HUES48 (cell line): ENCODE measurements at regions not wholly inside any gene's neighbourhood (a gene's known extent, or its start where the extent isn't known, plus 50 kb on each side); places are given as distances from the start of the nearest gene placed in this dataset.
"Not testable (repeated sequence)": the region's sequence is repeated elsewhere in the genome, so short reads cannot be mapped to it uniquely, and the experiment has no call there.

Source experiments
- H3K27ac ChIP-seq: one replicate; pipeline ENCODE4 v1.7.0; 2013; ENCODE audit warnings: low read depth, low read length, inconsistent platforms
- H3K27me3 ChIP-seq: 2 replicates; pipeline ENCODE4 v1.6.1; 2013; ENCODE audit warnings: mild to moderate bottlenecking, low read length; ENCODE audit not compliant: control insufficient read depth, insufficient read depth
- H3K36me3 ChIP-seq: 2 replicates; pipeline ENCODE4 v1.6.1; 2013; ENCODE audit warnings: low read length; ENCODE audit not compliant: control insufficient read depth, insufficient read depth
- H3K4me1 ChIP-seq: 2 replicates; pipeline ENCODE4 v1.6.1; 2013; ENCODE audit warnings: mild to moderate bottlenecking, low read length; ENCODE audit not compliant: control insufficient read depth, insufficient read depth
- H3K4me3 ChIP-seq: 2 replicates; pipeline ENCODE4 v1.5.1; 2013; ENCODE audit warnings: mild to moderate bottlenecking, low read depth, low read length
- H3K9ac ChIP-seq: 2 replicates; pipeline ENCODE4 v1.6.1; 2013; ENCODE audit warnings: mild to moderate bottlenecking, low read depth, low read length, moderate library complexity
- H3K9me3 ChIP-seq: 2 replicates; pipeline ENCODE4 v1.6.1; 2013; ENCODE audit warnings: low read length; ENCODE audit not compliant: control insufficient read depth, insufficient read depth

GRCh38 chr18:51248685-51249084 lies 51.2 kb upstream of the MEX3C start:
- Histone ChIP-seq H3K9ac (no peak overlapping the region), H3K27me3 (no peaks in the 10 kb centered on the region), H3K4me3 (no peak overlapping the region), H3K4me1 (0 out of 2 replicates have a peak, but pooled peaks cover 3% of the 10 kb centered on the region), H3K27ac (no peak overlapping the region), H3K36me3 (no peaks in the 10 kb centered on the region), H3K9me3 (no peaks in the 10 kb centered on the region)

DNA sequence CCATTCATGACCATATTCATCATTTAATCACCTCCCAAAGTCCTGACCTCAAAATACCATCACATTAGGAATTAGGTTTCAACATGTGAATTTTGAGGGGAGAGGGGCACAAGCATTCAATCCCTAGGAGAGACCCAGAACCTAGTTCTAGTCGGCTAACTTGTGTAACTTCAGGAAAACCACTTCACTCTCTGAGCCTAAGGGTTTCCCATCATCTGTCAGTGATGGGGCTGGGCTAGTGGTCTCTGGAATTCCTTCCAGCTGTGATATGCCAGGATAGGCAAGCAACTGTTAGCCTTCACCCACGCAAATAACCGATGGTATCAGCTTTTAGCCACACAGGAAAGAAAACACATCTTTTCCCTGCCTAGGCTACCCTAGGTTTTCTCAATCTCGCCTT lies 52.5 kb upstream of the MEX3C start:
- Histone ChIP-seq H3K9ac (no peak overlapping the region), H3K27ac (no peak overlapping the region), H3K4me1 (0 out of 2 replicates have a peak, but pooled peaks cover 3% of the 10 kb centered on the region), H3K4me3 (no peak overlapping the region), H3K9me3 (no peaks in the 10 kb centered on the region), H3K27me3 (no peaks in the 10 kb centered on the region), H3K36me3 (no peaks in the 10 kb centered on the region)

DNA sequence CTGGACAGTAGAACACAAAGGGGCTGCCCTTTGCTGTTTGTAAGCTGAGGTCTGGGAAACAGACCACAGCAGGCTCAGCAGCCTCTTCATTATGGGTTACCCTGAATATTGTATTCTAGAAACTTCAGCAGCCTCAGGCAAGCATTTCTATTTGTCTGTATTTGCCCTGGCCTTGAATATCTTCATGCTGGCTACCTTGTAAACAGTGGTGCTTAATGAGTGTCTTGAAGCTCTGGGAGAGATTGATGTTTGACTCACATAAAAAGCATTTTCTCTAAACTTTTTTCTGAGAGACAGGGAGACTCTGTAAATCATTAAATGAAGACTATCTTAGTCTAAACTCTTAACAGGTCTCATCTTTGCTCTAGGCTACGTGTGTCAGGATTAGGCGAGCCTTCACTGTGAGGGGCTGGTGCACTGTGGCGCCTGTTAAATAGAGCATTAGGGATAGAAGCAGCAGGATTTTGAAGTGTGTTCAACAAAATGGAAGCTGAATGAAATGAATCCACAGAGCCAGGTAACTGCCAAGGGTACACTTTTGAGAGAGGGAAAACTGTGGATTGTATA lies 53.1 kb upstream of the MEX3C start:
- H3K4me1 ChIP-seq, result 0 out of 2 replicates have a peak, but pooled peaks cover 3% of the 10 kb centered on the region

DNA sequence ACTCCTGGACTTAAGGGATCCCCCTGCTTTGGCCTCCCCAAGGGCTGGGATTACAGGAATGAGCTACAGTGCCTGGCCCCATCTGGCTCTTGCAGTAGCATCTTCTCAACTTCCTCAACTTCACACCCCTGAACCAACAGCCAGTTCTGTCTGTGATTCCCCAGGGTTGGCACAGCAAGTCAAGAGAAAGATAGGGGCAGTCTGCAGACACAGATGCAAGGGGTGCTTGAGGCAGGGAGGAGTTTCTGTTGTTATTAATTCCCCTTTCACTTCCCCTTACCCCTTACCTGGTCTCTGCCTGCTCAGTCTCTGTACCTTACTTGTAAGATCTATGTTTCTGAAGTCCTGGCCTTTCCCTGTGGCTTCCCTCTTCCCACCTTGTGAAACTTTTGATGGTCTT lies 54.1 kb upstream of the MEX3C start:
- no peaks in the 10 kb centered on the region for H3K27me3 ChIP-seq
- H3K9ac ChIP-seq, result no peak overlapping the region
- H3K4me3 ChIP-seq, result no peak overlapping the region
- H3K36me3 ChIP-seq, result no peaks in the 10 kb centered on the region
- H3K4me1 ChIP-seq, result 0 out of 2 replicates have a peak, but pooled peaks cover 3% of the 10 kb centered on the region
- H3K27ac ChIP-seq, result no peak overlapping the region
- no peaks in the 10 kb centered on the region for H3K9me3 ChIP-seq

More for the DNA sequence above, 53.1 kb upstream of the MEX3C start:
- H3K9ac ChIP-seq, result no peak overlapping the region
- no peaks in the 10 kb centered on the region for H3K27me3 ChIP-seq
- H3K27ac ChIP-seq, result peak overlapping the region; percentile 9
- no peaks in the 10 kb centered on the region for H3K36me3 ChIP-seq
- H3K4me3 ChIP-seq, result no peak overlapping the region
- no peaks in the 10 kb centered on the region for H3K9me3 ChIP-seq

DNA sequence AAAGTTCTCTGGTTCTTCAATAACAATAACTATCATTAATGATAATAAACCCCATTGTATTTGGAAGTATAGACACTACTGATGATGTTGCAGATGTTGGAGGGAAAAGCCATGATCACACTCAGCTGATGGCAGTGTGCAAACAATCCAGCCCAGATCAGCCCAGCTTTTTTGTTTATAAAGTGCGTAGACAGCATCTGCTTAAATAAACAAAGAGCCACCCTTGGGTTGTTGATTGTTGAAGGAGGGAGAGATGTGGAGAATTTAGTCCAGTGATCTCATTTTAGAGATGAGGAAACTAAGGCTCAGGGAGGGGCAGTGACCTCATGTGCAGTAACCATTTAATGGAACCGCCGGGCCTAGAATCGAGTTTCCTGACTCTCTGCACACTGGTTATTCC lies 56.0 kb upstream of the MEX3C start:
- no peaks in the 10 kb centered on the region for H3K36me3 ChIP-seq
- 0 out of 2 replicates have a peak, but pooled peaks cover 3% of the 10 kb centered on the region for H3K4me1 ChIP-seq
- no peak overlapping the region for H3K4me3 ChIP-seq
- H3K9me3 ChIP-seq, result no peaks in the 10 kb centered on the region
- no peaks in the 10 kb centered on the region for H3K27me3 ChIP-seq
- no peak overlapping the region for H3K27ac ChIP-seq
- H3K9ac ChIP-seq, result no peak overlapping the region

DNA sequence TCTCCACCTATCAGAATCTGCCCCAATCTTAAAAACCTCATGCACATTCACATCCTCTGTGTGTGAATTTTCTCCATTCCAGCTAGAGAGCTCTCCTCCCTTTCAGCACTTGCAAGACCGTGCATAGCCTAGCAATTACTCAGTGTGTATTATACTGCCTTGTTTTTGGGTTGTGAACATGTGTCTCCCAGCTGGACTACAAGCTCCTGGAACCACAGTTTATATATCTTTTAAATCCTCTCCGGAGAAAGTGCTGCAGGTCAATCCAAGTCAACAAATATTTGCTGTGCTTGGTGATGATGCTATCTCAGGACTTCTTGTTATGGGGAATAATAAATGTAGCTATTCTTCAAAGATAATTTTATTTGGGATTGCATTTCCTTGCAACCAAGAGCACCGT lies 58.2 kb upstream of the MEX3C start:
- Histone ChIP-seq H3K36me3 (no peaks in the 10 kb centered on the region), H3K9me3 (no peaks in the 10 kb centered on the region), H3K9ac (no peak overlapping the region), H3K27me3 (no peaks in the 10 kb centered on the region), H3K4me3 (no peak overlapping the region), H3K27ac (no peak overlapping the region), H3K4me1 (no peaks in the 10 kb centered on the region)

GRCh38 chr18:51257150-51257549 lies 59.7 kb upstream of the MEX3C start:
- H3K4me1 ChIP-seq, result no peaks in the 10 kb centered on the region
- no peak overlapping the region for H3K4me3 ChIP-seq
- no peak overlapping the region for H3K27ac ChIP-seq
- H3K9me3 ChIP-seq, result no peaks in the 10 kb centered on the region
- no peak overlapping the region for H3K9ac ChIP-seq
- H3K27me3 ChIP-seq, result no peaks in the 10 kb centered on the region
- H3K36me3 ChIP-seq, result no peaks in the 10 kb centered on the region

GRCh38 chr18:51260118-51260517 lies 62.6 kb upstream of the MEX3C start:
- H3K9ac ChIP-seq, result no peak overlapping the region
- no peak overlapping the region for H3K27ac ChIP-seq
- no peaks in the 10 kb centered on the region for H3K36me3 ChIP-seq
- H3K4me3 ChIP-seq, result no peak overlapping the region
- no peaks in the 10 kb centered on the region for H3K9me3 ChIP-seq
- no peaks in the 10 kb centered on the region for H3K27me3 ChIP-seq
- H3K4me1 ChIP-seq, result no peaks in the 10 kb centered on the region

DNA sequence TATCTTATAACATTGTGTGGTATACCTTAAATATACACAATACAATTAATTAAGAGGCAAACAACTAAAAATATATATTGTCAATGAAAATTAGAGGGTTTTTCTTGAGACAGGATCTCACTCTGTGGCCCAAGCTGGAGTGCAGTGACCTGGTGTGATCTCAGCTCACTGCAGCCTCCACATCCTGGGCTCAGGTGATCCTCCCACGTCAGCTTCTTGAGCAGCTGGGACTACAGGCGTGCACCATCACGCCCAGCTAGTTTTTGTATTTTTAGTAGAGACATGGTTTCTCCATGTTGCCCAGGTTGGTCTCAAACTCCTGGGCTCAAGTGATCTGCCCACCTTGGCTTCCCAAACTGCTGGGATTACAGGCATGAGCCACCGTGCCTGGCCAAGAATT lies 68.6 kb upstream of the MEX3C start:
- not testable (repeated sequence) for H3K36me3 ChIP-seq, H3K27me3 ChIP-seq, H3K27ac ChIP-seq, H3K4me1 ChIP-seq, H3K9ac ChIP-seq, H3K4me3 ChIP-seq, H3K9me3 ChIP-seq

DNA sequence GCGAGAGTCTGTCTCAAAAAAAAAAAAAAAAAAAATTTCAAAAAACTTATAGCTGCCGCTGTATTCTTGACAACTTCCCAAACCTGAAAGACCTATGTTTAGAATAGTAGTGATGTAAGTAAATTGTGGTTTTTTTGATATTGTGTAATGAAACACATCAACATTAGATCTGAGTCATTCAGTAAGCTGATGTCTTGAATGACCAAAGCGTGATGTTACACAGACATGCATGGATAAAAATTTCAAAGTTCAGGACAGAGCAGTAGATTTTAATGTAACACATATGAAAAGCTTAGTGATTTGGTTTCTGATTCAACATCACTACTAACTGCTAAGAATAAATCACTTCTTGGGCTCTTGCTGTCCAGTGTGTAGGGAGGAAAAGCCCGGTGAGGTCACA lies 69.3 kb upstream of the MEX3C start:
- no peak overlapping the region for H3K4me3 ChIP-seq
- no peaks in the 10 kb centered on the region for H3K36me3 ChIP-seq
- H3K27me3 ChIP-seq, result no peaks in the 10 kb centered on the region
- H3K9me3 ChIP-seq, result no peaks in the 10 kb centered on the region
- H3K9ac ChIP-seq, result no peak overlapping the region
- H3K27ac ChIP-seq, result no peak overlapping the region
- no peaks in the 10 kb centered on the region for H3K4me1 ChIP-seq

- Histone ChIP-seq H3K27me3 (no peaks in the 10 kb centered on the region), H3K9me3 (no peaks in the 10 kb centered on the region), H3K36me3 (no peaks in the 10 kb centered on the region), H3K27ac (no peak overlapping the region), H3K4me3 (no peak overlapping the region), H3K9ac (no peak overlapping the region), H3K4me1 (peaks cover 28% of the 10 kb centered on the region)
These were observed 76.0 kb upstream of the MEX3C start for GRCh38 chr18:51273437-51273836.
